ENCODE measurements at regions not wholly inside any gene's neighbourhood (a gene's known extent, or its start where the extent isn't known, plus 50 kb on each side); places are given as distances from the start of the nearest gene placed in this dataset.

DNA sequence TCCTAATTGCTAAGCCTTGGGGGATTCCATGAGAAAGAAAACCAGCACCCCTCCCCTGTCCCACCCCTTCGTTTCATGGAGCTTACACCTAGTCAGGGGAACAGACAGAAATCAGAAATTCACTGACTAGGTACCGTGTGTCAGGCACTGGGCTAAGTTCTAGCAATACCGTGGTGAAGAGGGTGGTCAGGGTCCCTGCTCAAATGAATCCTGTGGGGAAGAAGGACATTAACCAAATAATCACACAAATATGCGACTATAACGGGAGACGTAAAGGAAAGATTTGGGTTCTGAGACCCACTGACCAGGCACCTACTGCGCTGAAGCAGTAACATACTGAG is 65.1 kb upstream of the TOP1 start:
- no peak overlapping the region for H3K4me3 Mint-ChIP-seq (ENCODE audit: low read depth, unreplicated experiment)
- peaks cover 43% of the 10 kb centered on the region for H3K27me3 Mint-ChIP-seq (ENCODE audit: unreplicated experiment)
- intact Hi-C loops (cut with micrococcal nuclease; ENCODE audit: unreplicated experiment): loop anchor here (2.0 to 5.0 kb wide), 6 partner anchors 167 to 1851 kb away; no protein-coding TSS in a partner anchor
- CTCF ChIA-PET: interaction anchor here (0.6 to 1.8 kb wide), 21 partner anchors 10 to 1917 kb away, joined by 3 to 23 read pairs (median 3); no protein-coding TSS in a partner anchor
- TF ChIP-seq, protein P1, sequence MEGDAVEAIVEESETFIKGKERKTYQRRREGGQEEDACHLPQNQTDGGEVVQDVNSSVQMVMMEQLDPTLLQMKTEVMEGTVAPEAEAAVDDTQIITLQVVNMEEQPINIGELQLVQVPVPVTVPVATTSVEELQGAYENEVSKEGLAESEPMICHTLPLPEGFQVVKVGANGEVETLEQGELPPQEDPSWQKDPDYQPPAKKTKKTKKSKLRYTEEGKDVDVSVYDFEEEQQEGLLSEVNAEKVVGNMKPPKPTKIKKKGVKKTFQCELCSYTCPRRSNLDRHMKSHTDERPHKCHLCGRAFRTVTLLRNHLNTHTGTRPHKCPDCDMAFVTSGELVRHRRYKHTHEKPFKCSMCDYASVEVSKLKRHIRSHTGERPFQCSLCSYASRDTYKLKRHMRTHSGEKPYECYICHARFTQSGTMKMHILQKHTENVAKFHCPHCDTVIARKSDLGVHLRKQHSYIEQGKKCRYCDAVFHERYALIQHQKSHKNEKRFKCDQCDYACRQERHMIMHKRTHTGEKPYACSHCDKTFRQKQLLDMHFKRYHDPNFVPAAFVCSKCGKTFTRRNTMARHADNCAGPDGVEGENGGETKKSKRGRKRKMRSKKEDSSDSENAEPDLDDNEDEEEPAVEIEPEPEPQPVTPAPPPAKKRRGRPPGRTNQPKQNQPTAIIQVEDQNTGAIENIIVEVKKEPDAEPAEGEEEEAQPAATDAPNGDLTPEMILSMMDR (IDR thresholded peaks at IDR 0.05; ENCODE audit: unreplicated experiment): no peak
- H3K27ac Mint-ChIP-seq (ENCODE audit: unreplicated experiment): no peak overlapping the region
- H3K9me3 Mint-ChIP-seq (ENCODE audit: low read depth, unreplicated experiment): no peaks in the 10 kb centered on the region
- no peak for DNase-seq
- H3K4me1 Mint-ChIP-seq (ENCODE audit: low read depth, unreplicated experiment): no peaks in the 10 kb centered on the region
- H3K36me3 Mint-ChIP-seq (ENCODE audit: insufficient read depth, unreplicated experiment): no peaks in the 10 kb centered on the region
- BruUV-seq (replicated peaks): no TSS peak

DNA sequence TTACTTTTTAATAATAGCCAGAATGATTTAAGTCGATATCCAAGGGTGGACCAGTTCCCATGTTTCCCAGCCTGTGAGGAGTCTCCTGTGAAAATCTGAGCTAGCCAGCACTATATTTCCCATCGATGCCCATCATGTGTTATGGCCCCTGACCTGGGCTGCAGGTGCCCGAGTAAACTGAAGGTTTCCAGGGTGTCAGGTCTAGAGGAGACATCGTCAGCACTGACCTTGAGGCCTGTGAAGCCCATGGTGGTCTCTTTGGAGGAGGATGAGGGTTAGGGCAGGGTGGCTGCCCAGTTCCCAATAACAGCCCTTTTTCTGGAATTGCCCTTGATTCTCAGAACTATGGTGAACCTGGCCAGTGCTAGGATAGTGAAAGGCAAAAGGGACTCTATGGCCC is 63.0 kb upstream of the TOP1 start:
- DNase-seq: no peak
- peaks cover 4% of the 10 kb centered on the region for H3K36me3 Mint-ChIP-seq (ENCODE audit: insufficient read depth, unreplicated experiment)
- TF ChIP-seq, protein P1 (IDR thresholded peaks at IDR 0.05; ENCODE audit: unreplicated experiment): no peak
- no peak overlapping the region for H3K4me3 Mint-ChIP-seq (ENCODE audit: low read depth, unreplicated experiment)
- CTCF ChIA-PET: interaction anchor here (0.8 to 1.0 kb wide), 4 partner anchors 12 to 375 kb away, joined by 3 to 5 read pairs (median 4); partner anchors contain the start of gene LPIN3
- intact Hi-C loops (cut with micrococcal nuclease; ENCODE audit: unreplicated experiment): no loop called here
- H3K27me3 Mint-ChIP-seq (ENCODE audit: unreplicated experiment): peaks cover 21% of the 10 kb centered on the region
- BruUV-seq (replicated peaks): no TSS peak
- peaks cover 7% of the 10 kb centered on the region for H3K4me1 Mint-ChIP-seq (ENCODE audit: low read depth, unreplicated experiment)
- no peak overlapping the region for H3K27ac Mint-ChIP-seq (ENCODE audit: unreplicated experiment)
- H3K9me3 Mint-ChIP-seq (ENCODE audit: low read depth, unreplicated experiment): no peaks in the 10 kb centered on the region

DNA sequence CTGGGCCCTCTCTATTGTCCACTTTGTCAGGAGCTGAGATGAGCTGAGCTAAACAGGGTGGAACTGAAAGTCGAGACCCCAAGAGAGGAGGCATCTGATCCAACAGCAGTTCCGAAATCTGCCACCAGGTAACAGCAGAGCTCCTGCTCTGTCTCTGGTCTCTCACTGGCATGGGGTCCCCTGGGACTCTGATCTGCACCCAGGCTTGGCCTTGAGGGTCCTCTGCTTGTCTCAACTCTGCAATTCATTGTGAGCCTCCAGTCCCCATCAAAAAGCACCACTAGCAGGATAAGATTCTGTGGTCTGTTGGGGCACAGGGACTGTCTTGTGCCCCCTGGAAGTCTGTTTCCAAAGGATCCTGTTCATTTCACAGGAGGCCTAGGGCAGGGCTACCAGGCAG is 62.5 kb upstream of the TOP1 start:
- no TSS peak for BruUV-seq (replicated peaks)
- CTCF ChIA-PET: interaction anchor here (0.8 to 1.0 kb wide), 3 partner anchors 13 to 169 kb away, joined by 3 to 5 read pairs (median 3); no protein-coding TSS in a partner anchor
- H3K4me1 Mint-ChIP-seq (ENCODE audit: low read depth, unreplicated experiment): peaks cover 7% of the 10 kb centered on the region
- DNase-seq: no peak
- intact Hi-C loops (cut with micrococcal nuclease; ENCODE audit: unreplicated experiment): no loop called here
- H3K9me3 Mint-ChIP-seq (ENCODE audit: low read depth, unreplicated experiment): no peaks in the 10 kb centered on the region
- H3K27me3 Mint-ChIP-seq (ENCODE audit: unreplicated experiment): peaks cover 18% of the 10 kb centered on the region
- H3K27ac Mint-ChIP-seq (ENCODE audit: unreplicated experiment): no peak overlapping the region
- no peak overlapping the region for H3K4me3 Mint-ChIP-seq (ENCODE audit: low read depth, unreplicated experiment)
- peaks cover 4% of the 10 kb centered on the region for H3K36me3 Mint-ChIP-seq (ENCODE audit: insufficient read depth, unreplicated experiment)
- TF ChIP-seq, protein P1 (IDR thresholded peaks at IDR 0.05; ENCODE audit: unreplicated experiment): peak; percentile 75

DNA sequence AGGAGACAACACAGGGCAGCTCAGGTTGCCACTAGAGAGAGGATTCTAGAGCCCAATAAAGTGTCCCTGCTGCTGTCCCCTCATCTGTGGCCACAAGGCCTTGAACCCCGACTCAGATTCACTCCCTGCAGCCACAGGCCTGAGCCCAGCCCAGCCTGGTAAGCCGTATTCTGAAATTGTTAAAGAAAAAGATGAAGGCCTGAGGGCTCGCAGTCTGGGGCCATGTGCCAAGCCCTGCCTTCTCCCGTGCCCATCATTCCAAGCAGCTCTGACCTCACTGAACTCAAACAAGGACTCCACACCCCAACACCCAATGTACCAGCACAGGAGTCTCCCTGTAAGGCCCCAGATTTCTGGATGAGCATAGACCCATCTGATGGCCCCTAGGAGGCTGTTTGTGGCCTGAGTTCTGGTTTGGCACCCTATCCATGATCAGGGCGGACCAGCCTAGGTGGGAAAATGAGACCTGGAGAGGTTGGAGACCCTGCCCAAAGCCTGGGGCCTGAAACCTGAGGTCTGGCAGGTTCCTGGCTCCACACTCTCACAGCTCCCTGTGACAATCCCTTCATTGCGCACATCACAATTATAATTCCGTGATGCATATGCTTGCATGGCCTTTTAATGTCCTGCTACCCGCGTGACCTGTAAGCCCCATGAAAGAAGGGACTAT is 62.0 kb upstream of the TOP1 start:
- CTCF ChIA-PET: interaction anchor here (0.7 to 1.9 kb wide), 4 partner anchors 24 to 253 kb away, joined by 3 to 7 read pairs (median 4); no protein-coding TSS in a partner anchor
- H3K27ac Mint-ChIP-seq (ENCODE audit: unreplicated experiment): no peak overlapping the region
- peaks cover 12% of the 10 kb centered on the region for H3K27me3 Mint-ChIP-seq (ENCODE audit: unreplicated experiment)
- no peak for DNase-seq
- H3K9me3 Mint-ChIP-seq (ENCODE audit: low read depth, unreplicated experiment): no peaks in the 10 kb centered on the region
- peaks cover 4% of the 10 kb centered on the region for H3K36me3 Mint-ChIP-seq (ENCODE audit: insufficient read depth, unreplicated experiment)
- TF ChIP-seq, protein P1 (IDR thresholded peaks at IDR 0.05; ENCODE audit: unreplicated experiment): no peak
- H3K4me1 Mint-ChIP-seq (ENCODE audit: low read depth, unreplicated experiment): peaks cover 7% of the 10 kb centered on the region
- BruUV-seq (replicated peaks): no TSS peak
- no peak overlapping the region for H3K4me3 Mint-ChIP-seq (ENCODE audit: low read depth, unreplicated experiment)
- intact Hi-C loops (cut with micrococcal nuclease; ENCODE audit: unreplicated experiment): no loop called here

Measured in Calu3 (cell line).